GM18517 (cell line): ENCODE measurements at regions not wholly inside any gene's neighbourhood (a gene's known extent, or its start where the extent isn't known, plus 50 kb on each side); places are given as distances from the start of the nearest gene placed in this dataset.

Experiments
- ATAC-seq: cut with Tn5 transposase; IDR thresholded peaks from one replicate; pipeline ENCODE4 v1.9.1; 2021; ENCODE audit warnings: mild to moderate bottlenecking, moderate library complexity; ENCODE audit not compliant: unreplicated experiment

GRCh38 chr5:130279386-130279785 lies 375.1 kb downstream of the CHSY3 start:
- no peak for ATAC-seq

- ATAC-seq: no peak
Observed at GRCh38 chr5:130278136-130278535, 373.9 kb downstream of the CHSY3 start.

GRCh38 chr5:130277522-130277921 lies 373.3 kb downstream of the CHSY3 start:
- no peak for ATAC-seq

GRCh38 chr5:130277002-130277401 lies 372.7 kb downstream of the CHSY3 start:
- no peak for ATAC-seq

GRCh38 chr5:130272837-130273236 lies 368.6 kb downstream of the CHSY3 start:
- ATAC-seq: no peak

GRCh38 chr5:130270786-130271185 lies 366.5 kb downstream of the CHSY3 start:
- ATAC-seq: no peak

GRCh38 chr5:130268489-130268888 lies 364.2 kb downstream of the CHSY3 start:
- no peak for ATAC-seq

- ATAC-seq: no peak
Observed at GRCh38 chr5:130267926-130268325, 363.7 kb downstream of the CHSY3 start.

GRCh38 chr5:130260481-130260880 lies 356.2 kb downstream of the CHSY3 start:
- no peak for ATAC-seq

- no peak for ATAC-seq
Observed at GRCh38 chr5:130251931-130252330, 347.7 kb downstream of the CHSY3 start.

- no peak for ATAC-seq
Observed at GRCh38 chr5:130243641-130244040, 339.4 kb downstream of the CHSY3 start.

GRCh38 chr5:130237721-130238120 lies 333.5 kb downstream of the CHSY3 start:
- ATAC-seq: no peak
